ENCODE measurements at regions not wholly inside any gene's neighbourhood (a gene's known extent, or its start where the extent isn't known, plus 50 kb on each side); places are given as distances from the start of the nearest gene placed in this dataset.
"Not testable (repeated sequence)": the region's sequence is repeated elsewhere in the genome, so short reads cannot be mapped to it uniquely, and the experiment has no call there.

- DNase-seq, result peak; percentile 63 to 72
These were observed 114.8 kb upstream of the DAPK1 start for GRCh38 chr9:87382900-87383299.

GRCh38 chr9:87383344-87384150 is 114.1 kb upstream of the DAPK1 start:
- DNase-seq, result no peak

DNA sequence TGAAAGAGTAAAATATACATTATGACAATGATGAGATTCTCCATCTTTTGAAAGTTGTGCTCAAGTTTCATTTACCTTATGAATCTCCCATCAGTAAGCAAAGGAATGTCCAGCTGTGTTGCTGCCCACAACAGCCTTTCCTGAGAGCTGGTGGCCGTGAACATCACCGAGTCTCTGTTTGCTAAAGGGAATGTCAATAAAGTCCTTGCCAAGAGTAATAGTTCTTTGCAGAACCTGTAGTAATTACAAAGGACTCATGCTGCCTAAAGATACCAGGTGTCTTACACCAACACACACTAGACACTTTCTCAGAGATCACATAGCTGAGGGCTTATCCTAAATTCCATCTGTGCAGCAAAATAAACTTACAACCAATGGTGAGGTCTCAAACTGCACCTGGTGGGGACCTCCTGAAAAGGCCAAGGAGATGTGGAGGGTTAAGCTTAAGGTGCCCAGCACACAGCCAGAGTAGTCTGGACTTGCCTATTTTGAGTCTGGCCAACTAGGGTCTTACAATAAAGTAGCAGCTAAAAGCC is 111.1 kb upstream of the DAPK1 start:
- no peak for DNase-seq

DNA sequence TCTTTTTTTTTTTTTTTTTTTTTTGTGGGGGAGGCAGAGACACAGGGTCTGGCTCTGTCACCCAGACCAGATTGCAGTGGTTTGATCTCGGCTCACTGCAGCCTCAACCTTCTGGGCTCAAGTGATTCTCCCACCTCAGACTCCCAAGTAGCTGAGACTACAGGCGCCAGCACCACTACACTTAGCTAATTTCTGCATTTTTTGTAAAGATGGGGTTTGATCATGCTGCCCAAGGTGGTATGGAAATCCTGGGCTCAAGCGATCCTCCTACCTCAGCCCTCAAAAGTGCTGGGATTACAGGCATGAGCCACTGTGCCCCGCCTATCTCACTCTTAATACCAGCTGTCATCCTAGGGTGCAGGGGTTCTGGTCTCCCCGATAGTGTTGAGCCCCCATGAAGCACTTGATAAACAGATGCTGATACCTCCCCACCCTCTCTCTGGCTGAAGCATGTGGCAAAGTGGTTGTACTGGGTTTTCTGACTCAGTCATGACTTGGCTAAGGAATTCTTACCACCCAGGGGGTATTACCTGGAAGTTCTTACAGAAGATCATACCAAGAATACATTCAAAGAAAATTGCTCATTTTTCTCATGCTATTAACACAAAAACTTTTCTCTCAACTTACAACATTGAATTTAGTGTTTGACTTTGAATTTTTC is 110.2 kb upstream of the DAPK1 start:
- DNase-seq, result no peak

- not testable (repeated sequence) for DNase-seq
These were observed 109.0 kb upstream of the DAPK1 start for GRCh38 chr9:87388708-87389107.

- DNase-seq, result no peak
These were observed 107.7 kb upstream of the DAPK1 start for GRCh38 chr9:87389936-87390335.

- no peak for DNase-seq
These were observed 107.3 kb upstream of the DAPK1 start for GRCh38 chr9:87390361-87390760.

GRCh38 chr9:87392086-87392485 is 105.6 kb upstream of the DAPK1 start:
- no peak for DNase-seq

GRCh38 chr9:87393706-87394230 is 103.9 kb upstream of the DAPK1 start:
- no peak for DNase-seq

- DNase-seq, result no peak
These were observed 101.7 kb upstream of the DAPK1 start for GRCh38 chr9:87395804-87396479.

GRCh38 chr9:87401681-87402080 is 96.0 kb upstream of the DAPK1 start:
- DNase-seq, result no peak

GRCh38 chr9:87402537-87402936 is 95.1 kb upstream of the DAPK1 start:
- no peak for DNase-seq

- peak; percentile 71 to 93 for DNase-seq
These were observed 91.8 kb upstream of the DAPK1 start for GRCh38 chr9:87405677-87406542.

DNA sequence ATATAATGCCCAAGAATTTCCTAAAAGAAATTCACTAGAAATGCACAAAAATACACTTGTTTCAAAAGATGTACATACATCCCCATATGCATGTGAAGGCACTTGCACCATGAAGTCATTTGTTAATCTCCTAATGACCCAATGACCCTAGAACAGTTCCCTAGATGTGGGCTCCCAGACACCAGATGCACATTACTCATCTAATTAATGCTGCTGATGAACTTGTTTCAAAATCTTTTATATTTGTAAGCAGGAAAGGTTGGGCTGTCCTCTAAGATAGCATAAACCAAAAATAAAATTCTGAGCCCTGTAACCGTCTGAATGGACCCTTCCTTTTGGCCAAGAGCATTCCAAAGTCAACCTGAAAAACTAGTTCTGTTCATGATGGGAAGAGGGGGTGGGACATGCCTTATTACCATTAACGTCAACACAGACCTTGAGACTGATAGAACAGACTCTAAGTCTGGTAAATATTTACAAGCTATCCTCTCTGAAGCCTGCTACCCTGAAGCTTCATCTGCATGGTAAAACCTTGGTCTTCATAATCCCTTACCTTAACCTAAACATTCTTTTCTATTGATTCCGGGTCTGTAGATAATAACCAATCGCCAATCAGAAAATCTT is 91.0 kb upstream of the DAPK1 start:
- DNase-seq, result peak; percentile 90 to 93

DNA sequence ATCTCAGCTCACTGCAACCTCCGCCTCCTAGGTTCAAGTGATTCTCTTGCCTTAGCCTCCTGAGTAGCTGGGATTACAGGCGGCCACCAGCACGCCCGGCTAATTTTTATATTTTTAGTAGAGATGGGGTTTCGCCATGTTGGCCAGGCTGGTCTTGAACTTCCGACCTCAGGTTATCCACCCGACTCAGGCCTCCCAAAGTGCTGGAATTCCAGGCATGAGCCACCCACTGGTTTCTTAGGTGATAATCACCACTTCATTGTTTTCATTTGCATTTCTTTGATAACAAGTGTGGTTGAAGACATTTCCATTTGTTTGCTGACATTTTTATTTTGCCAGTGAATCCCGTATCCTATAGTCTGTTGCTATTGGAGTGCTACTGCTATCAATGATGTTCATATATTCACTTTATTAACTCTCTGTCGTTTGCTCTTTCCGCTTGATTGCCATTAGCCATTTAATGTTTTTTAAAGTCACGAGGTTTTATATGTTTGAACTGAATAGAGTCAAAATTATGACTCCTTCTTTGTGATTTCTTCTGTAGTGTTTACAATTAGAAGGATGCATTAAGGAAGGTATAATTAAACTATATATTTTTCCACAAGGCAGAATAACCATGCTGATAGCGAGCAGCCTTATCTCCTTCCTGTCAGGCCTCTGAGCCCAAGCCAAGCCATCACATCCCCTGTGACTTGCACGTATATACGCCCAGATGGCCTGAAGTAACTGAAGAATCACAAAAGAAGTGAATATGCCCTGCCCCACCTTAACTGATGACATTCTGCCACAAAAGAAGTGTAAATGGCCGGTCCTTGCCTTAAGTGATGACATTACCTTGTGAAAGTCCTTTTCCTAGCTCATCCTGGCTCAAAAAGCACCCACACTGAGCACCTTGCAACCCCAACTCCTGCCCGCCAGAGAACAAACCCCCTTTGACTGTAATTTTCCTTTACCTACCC is 87.3 kb upstream of the DAPK1 start:
- not testable (repeated sequence) for DNase-seq

DNA sequence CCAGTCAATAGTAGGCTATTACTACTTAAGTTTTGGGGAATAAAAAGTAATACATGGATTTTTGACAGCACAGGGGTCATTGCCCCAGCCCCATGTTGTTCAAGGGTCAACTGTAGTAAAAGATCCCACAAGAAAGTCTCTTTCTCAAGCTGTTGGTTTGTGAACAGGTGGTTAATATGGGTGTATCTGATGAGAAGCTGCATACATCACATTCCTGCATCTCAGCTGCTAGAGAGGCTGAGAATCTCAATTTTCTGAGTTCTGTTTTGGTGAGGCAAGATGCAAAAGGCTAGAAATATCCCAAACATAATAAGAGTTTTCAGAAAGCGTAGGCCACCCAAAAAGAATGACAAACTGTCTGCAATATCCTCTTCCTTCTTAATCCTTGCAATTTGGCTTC is 76.8 kb upstream of the DAPK1 start:
- DNase-seq, result no peak

DNA sequence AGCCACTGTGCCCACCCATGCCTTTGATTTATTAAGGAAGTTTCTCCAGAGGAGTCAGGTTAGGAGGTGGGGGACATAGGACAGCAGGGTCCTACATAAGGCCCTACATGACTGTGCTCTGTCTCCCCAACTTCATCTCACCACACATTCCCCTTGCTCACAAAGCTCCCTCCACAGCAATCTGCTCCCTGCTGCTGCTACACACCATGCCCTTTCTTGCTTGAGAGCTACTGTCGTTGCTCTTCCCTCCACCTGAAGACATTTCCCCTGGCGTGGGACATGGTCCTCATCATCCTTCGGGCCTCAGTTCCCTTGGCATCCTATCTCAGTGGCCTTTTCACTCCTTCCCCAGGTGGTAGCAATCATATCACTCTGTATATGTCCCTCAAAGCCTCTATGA is 75.9 kb upstream of the DAPK1 start:
- DNase-seq, result no peak

DNA sequence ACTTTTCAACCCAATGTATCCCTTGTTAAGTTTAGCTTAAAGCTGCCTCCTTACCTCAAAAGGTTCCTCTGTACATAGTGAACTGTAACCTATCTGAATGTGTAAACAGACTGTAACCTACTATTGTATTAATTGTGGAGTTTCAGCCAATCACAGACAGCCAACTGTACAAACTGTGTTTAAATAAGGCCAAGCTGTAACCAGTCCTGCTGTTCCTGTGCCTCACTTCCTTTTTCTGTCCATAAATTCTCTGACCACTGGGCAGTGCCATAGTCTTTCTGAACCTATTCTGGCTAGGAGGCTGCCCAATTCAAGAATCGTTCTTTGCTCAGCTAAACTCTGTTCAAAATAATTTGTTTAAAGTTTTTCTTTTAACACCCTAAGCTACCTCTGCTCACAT is 74.7 kb upstream of the DAPK1 start:
- DNase-seq, result no peak

GRCh38 chr9:87423885-87424284 is 73.8 kb upstream of the DAPK1 start:
- not testable (repeated sequence) for DNase-seq

DNA sequence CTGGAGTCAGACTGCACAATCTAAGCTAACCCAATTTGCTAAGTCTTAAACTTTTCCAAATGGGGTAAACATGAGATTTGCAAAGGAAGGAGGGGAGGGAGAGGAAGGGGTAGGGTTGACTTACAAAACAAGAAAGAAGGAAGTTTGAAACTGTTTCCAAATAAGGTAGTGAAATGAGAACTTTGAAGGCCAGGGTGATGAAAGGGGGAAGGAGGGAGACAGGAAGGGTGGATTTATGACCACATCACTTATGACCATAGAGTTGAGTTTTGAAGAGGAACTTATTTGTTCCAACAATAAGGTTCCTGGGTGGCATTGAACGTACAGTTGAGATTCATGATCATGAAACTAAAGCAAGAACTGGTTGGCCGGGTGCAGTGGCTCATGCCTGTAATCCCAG is 72.5 kb upstream of the DAPK1 start:
- DNase-seq, result peak; percentile 69 to 92

Measured in inflammatory macrophage (primary cell).